Esophagus muscularis mucosa (tissue), 4 donors: ENCODE measurements at regions not wholly inside any gene's neighbourhood (a gene's known extent, or its start where the extent isn't known, plus 50 kb on each side); places are given as distances from the start of the nearest gene placed in this dataset.

ENCODE experiments used
- EP300 ChIP-seq: sonication (generic); formaldehyde crosslinking; IDR thresholded peaks from one replicate; pipeline ENCODE4 v1.6.1; 2017; ENCODE audit warnings: antibody characterized with exemption
- POLR2A ChIP-seq: fragments of 450-650 bp; IDR thresholded peaks from one replicate; pipeline ENCODE4 v1.6.1; 2017; ENCODE audit warnings: antibody characterized with exemption, moderate library complexity, mild to moderate bottlenecking, low read depth
- POLR2AphosphoS5 ChIP-seq, 2 donors: sonication (generic); formaldehyde crosslinking; IDR thresholded peaks; one replicate each; pipeline ENCODE4 v1.6.1; 2017; ENCODE audit warnings: antibody characterized with exemption in 2 of 2
- TF ChIP-seq, protein P1 (sequence below), 3 experiments: fragments of 200-600 bp in 2 of 3; fragments of 450-650 bp in 1 of 3; sonication (generic) in 2 of 3; IDR thresholded peaks; one replicate each; pipeline ENCODE4 v1.5.1; 2017 to 2019; ENCODE audit warnings: antibody characterized with exemption in 3 of 3, mild to moderate bottlenecking in 2 of 3, moderate library complexity in 1 of 3

- TF ChIP-seq EP300 (no peak), POLR2A (no peak), POLR2AphosphoS5 (IDR thresholded peaks at IDR 0.05) (no peak)
- TF ChIP-seq, protein P1, sequence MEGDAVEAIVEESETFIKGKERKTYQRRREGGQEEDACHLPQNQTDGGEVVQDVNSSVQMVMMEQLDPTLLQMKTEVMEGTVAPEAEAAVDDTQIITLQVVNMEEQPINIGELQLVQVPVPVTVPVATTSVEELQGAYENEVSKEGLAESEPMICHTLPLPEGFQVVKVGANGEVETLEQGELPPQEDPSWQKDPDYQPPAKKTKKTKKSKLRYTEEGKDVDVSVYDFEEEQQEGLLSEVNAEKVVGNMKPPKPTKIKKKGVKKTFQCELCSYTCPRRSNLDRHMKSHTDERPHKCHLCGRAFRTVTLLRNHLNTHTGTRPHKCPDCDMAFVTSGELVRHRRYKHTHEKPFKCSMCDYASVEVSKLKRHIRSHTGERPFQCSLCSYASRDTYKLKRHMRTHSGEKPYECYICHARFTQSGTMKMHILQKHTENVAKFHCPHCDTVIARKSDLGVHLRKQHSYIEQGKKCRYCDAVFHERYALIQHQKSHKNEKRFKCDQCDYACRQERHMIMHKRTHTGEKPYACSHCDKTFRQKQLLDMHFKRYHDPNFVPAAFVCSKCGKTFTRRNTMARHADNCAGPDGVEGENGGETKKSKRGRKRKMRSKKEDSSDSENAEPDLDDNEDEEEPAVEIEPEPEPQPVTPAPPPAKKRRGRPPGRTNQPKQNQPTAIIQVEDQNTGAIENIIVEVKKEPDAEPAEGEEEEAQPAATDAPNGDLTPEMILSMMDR (IDR thresholded peaks at IDR 0.05) = no peak
Measured at GRCh38 chr17:17419166-17419565, 57.6 kb upstream of the MED9 start.
